Upper lobe of left lung (tissue), 4 donors: ENCODE measurements at regions not wholly inside any gene's neighbourhood (a gene's known extent, or its start where the extent isn't known, plus 50 kb on each side); places are given as distances from the start of the nearest gene placed in this dataset.

Experiments
- CTCF ChIP-seq, 6 experiments: fragments of 450-650 bp in 4 of 6; fragments of 200-600 bp in 2 of 6; sonication (generic) in 2 of 6; IDR thresholded peaks; one replicate each; pipeline ENCODE4 v1.5.1; 2016 to 2019; ENCODE audit warnings: antibody characterized with exemption in 6 of 6
- POLR2A ChIP-seq, 4 donors: fragments of 450-650 bp; IDR thresholded peaks; one replicate each; pipeline ENCODE4 v1.5.1; 2016 to 2017; ENCODE audit warnings: antibody characterized with exemption in 4 of 4, mild to moderate bottlenecking in 2 of 4
- POLR2AphosphoS5 ChIP-seq, 2 donors: sonication (generic); formaldehyde crosslinking; IDR thresholded peaks; one replicate each; pipeline ENCODE4 v1.5.1; 2017; ENCODE audit warnings: antibody characterized with exemption in 2 of 2

- TF ChIP-seq POLR2A (IDR thresholded peaks at IDR 0.05): no peak
- no peak for TF ChIP-seq POLR2AphosphoS5 (IDR thresholded peaks at IDR 0.05)
- TF ChIP-seq CTCF (IDR thresholded peaks at IDR 0.05): peak; percentile 52 to 83 (median 72)
Measured at GRCh38 chr18:22703883-22704585, 229.1 kb upstream of the RBBP8 start.
